ENCODE measurements at regions not wholly inside any gene's neighbourhood (a gene's known extent, or its start where the extent isn't known, plus 50 kb on each side); places are given as distances from the start of the nearest gene placed in this dataset.
"Not testable (repeated sequence)": the region's sequence is repeated elsewhere in the genome, so short reads cannot be mapped to it uniquely, and the experiment has no call there.

DNA sequence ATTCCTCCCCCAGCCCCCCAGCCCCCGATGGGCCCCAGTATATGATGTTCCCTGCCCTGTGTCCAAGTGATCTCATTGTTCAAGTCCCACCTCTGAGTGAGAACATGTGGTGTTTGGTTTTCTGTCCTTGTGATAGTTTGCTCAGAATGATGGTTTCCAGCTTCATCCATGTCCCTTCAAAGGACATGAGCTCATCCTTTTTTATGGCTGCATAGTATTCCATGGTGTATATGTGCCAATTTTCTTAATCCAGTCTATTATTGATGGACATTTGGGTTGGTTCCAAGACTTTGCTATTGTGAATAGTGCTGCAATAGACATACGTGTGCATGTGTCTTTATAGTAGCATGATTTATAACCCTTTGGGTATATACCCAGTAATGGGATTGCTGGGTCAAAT is 495.3 kb downstream of the OMA1 start:
- TF ChIP-seq, protein P1, sequence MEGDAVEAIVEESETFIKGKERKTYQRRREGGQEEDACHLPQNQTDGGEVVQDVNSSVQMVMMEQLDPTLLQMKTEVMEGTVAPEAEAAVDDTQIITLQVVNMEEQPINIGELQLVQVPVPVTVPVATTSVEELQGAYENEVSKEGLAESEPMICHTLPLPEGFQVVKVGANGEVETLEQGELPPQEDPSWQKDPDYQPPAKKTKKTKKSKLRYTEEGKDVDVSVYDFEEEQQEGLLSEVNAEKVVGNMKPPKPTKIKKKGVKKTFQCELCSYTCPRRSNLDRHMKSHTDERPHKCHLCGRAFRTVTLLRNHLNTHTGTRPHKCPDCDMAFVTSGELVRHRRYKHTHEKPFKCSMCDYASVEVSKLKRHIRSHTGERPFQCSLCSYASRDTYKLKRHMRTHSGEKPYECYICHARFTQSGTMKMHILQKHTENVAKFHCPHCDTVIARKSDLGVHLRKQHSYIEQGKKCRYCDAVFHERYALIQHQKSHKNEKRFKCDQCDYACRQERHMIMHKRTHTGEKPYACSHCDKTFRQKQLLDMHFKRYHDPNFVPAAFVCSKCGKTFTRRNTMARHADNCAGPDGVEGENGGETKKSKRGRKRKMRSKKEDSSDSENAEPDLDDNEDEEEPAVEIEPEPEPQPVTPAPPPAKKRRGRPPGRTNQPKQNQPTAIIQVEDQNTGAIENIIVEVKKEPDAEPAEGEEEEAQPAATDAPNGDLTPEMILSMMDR (IDR thresholded peaks at IDR 0.05; ENCODE audit: low read depth, low read length, missing input control) = not testable (repeated sequence)
- not testable (repeated sequence) for TF ChIP-seq JUND (IDR thresholded peaks at IDR 0.05)

Data from liver (tissue), 3 donors.